ENCODE measurements at regions not wholly inside any gene's neighbourhood (a gene's known extent, or its start where the extent isn't known, plus 50 kb on each side); places are given as distances from the start of the nearest gene placed in this dataset.
A peak's percentile ranks its signal among the peaks of the same experiment; 100 is the strongest.

- no peak for DNase-seq
- in situ Hi-C loops (cut with MboI; ENCODE audit: low pct_unique_long_range_greater_than_20kb, low sequenced_read_pairs) = no loop called here
These were observed 578.9 kb downstream of the PLPP3 start for GRCh38 chr1:56000424-56000823.

- no peak for DNase-seq
These were observed 581.8 kb downstream of the PLPP3 start for GRCh38 chr1:55997536-55997935.

GRCh38 chr1:55993646-55994318 is 585.6 kb downstream of the PLPP3 start:
- no peak for DNase-seq
- in situ Hi-C loops (cut with MboI; ENCODE audit: low pct_unique_long_range_greater_than_20kb, low sequenced_read_pairs) = no loop called here

More at GRCh38 chr1:55997536-55997935, 581.8 kb downstream of the PLPP3 start:
- in situ Hi-C loops (cut with MboI; ENCODE audit: low pct_unique_long_range_greater_than_20kb, low sequenced_read_pairs) = no loop called here

GRCh38 chr1:55990007-55990406 is 589.4 kb downstream of the PLPP3 start:
- DNase-seq = no peak

DNA sequence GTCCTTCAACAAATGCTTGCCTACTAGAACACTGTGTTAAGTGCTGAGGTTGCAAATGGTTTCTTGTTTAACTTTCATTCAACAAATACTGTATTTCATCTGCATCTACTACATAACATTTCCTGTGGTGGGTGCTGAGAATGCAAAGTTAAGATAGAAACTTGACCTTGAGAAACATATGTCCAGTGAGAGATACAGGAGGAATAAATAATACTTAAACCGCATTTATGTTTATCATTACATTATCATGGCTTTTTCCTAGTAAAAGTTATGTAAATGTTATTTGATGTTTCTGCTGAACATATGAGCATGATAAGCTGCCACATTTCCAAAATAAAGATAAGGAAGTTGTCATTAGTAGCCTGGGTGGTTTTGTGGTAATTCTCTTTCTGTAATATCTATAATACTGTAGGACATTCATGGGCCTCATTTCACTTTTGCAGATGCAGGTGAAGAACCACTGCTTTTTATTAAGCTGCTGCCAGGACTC is 590.4 kb downstream of the PLPP3 start:
- DNase-seq = no peak

More at GRCh38 chr1:55990007-55990406, 589.4 kb downstream of the PLPP3 start:
- in situ Hi-C loops (cut with MboI; ENCODE audit: low pct_unique_long_range_greater_than_20kb, low sequenced_read_pairs) = no loop called here

DNA sequence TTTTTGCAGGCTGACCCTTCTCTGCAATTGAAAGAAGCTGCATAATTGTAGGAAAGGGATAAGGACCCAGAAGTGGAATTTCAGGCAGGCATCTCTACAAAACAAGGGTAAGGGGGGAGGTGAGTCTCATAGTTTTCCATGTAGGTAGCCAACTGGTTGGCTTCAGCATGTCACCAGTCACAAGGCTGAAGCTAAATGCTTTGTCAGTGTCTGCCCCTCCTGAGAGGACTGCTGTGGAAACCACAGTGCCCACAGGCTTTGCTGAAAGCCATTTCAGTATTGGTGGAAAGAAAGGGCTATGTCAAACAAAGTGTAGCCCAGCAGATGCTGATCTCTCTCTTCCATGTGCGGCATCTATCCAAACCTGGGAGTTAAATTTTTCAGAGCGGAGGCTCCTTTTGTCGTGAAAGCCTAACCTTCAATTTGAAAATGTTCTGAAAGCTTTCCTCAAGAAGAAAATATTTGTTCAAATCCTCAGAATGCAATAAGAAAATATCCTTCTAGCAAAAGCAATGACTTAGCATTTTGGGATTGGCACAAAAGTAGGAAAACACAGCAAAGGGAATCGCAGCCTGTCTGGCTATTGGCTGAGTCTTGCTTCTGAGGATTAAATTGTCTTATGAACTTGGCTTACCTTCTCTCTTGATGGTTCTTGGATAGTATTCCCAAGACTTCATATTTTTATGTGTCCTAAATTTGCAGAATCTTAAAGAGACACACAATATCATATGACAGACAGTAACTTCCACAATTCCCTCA is 591.7 kb downstream of the PLPP3 start:
- no peak for DNase-seq
- in situ Hi-C loops (cut with MboI; ENCODE audit: low pct_unique_long_range_greater_than_20kb, low sequenced_read_pairs) = no loop called here

More for the DNA sequence above, 590.4 kb downstream of the PLPP3 start:
- in situ Hi-C loops (cut with MboI; ENCODE audit: low pct_unique_long_range_greater_than_20kb, low sequenced_read_pairs) = no loop called here

GRCh38 chr1:55986003-55986402 is 593.4 kb downstream of the PLPP3 start:
- in situ Hi-C loops (cut with MboI; ENCODE audit: low pct_unique_long_range_greater_than_20kb, low sequenced_read_pairs) = no loop called here
- no peak for DNase-seq

- in situ Hi-C loops (cut with MboI; ENCODE audit: low pct_unique_long_range_greater_than_20kb, low sequenced_read_pairs) = no loop called here
- no peak for DNase-seq
These were observed 598.2 kb downstream of the PLPP3 start for GRCh38 chr1:55981010-55981650.

GRCh38 chr1:55980582-55980981 is 598.8 kb downstream of the PLPP3 start:
- DNase-seq = no peak
- in situ Hi-C loops (cut with MboI; ENCODE audit: low pct_unique_long_range_greater_than_20kb, low sequenced_read_pairs) = no loop called here

DNA sequence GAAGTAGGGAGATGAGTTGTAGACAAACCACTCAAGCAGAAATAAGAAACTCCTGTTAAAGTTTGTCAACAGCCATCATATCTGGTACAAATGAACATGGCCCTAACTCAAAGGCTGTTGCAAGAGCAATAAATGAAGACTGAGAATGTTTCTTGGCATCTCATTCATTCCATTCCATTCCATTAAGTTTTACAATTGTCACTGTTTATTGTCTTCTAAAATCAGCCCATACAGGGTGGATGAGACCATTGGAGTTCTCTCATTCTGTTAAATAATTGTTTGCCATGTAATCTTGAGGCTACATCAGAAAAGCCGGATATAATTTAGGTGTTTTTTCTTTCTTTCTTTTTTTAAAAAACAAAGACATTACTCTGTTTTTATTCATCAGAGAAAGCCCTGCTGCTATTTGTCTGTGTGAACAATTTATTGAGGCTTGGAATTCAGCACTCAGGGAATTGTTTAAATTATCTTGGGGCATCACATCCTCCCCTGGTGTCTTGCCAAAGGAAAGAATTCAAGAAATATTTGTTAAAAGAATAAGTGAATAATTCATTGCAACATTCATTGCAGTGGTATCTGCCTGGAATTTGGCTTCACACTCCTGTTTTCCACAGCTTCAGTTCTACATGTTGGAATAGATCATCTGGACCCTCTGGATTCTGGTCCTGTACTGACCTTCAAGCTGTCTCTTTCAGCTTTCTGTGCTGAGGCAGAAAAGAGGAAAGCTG is 604.5 kb downstream of the PLPP3 start:
- DNase-seq = no peak
- in situ Hi-C loops (cut with MboI; ENCODE audit: low pct_unique_long_range_greater_than_20kb, low sequenced_read_pairs) = no loop called here

GRCh38 chr1:55970526-55971110 is 608.7 kb downstream of the PLPP3 start:
- in situ Hi-C loops (cut with MboI; ENCODE audit: low pct_unique_long_range_greater_than_20kb, low sequenced_read_pairs) = no loop called here
- no peak for DNase-seq

DNA sequence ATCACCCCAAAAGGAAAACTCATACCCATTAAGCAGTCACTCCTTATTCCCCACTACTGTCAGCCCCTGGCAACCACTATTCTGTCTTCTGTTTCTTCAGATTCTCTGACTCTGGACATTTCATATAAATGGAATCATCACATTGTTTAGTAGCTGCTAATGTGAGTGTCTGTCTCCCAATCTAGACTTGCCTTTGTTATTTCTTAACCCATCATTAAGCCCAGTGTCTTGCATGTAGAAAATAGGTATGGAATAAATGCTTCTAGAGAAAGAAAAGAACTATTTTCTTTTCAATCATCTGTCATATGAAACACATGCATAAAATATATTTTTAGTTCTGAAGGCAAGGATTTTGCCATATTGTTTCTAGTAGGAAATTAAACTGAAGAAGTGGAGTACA is 610.0 kb downstream of the PLPP3 start:
- DNase-seq = no peak
- in situ Hi-C loops (cut with MboI; ENCODE audit: low pct_unique_long_range_greater_than_20kb, low sequenced_read_pairs) = no loop called here

DNA sequence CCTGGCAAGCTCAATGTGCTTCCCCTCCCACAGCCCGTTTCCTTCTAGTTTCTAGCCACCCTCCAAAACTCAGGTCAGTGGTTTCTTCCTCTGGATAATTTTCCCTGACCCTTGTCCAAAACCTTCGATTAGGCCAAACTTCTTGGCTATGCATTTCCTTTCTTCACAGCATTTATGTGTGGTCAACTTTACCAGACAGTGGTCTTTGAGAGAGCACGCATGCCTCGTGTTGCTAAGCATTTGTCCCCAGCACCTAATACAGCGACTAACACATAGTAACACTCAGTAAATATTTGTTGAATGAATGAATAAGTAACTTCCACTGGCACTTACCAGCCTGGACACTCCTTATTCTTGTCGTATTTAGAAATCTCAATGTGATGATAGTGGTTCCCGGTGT is 610.7 kb downstream of the PLPP3 start:
- in situ Hi-C loops (cut with MboI; ENCODE audit: low pct_unique_long_range_greater_than_20kb, low sequenced_read_pairs) = no loop called here
- DNase-seq = no peak

- peak; percentile 13 for DNase-seq
- in situ Hi-C loops (cut with MboI; ENCODE audit: low pct_unique_long_range_greater_than_20kb, low sequenced_read_pairs) = no loop called here
These were observed 613.3 kb downstream of the PLPP3 start for GRCh38 chr1:55965981-55966461.

GRCh38 chr1:55962472-55962871 is 616.9 kb downstream of the PLPP3 start:
- in situ Hi-C loops (cut with MboI; ENCODE audit: low pct_unique_long_range_greater_than_20kb, low sequenced_read_pairs) = no loop called here
- no peak for DNase-seq

GRCh38 chr1:55959136-55959548 is 620.2 kb downstream of the PLPP3 start:
- in situ Hi-C loops (cut with MboI; ENCODE audit: low pct_unique_long_range_greater_than_20kb, low sequenced_read_pairs) = no loop called here
- DNase-seq = no peak

GRCh38 chr1:55958498-55958897 is 620.9 kb downstream of the PLPP3 start:
- DNase-seq = no peak
- in situ Hi-C loops (cut with MboI; ENCODE audit: low pct_unique_long_range_greater_than_20kb, low sequenced_read_pairs) = no loop called here

DNA sequence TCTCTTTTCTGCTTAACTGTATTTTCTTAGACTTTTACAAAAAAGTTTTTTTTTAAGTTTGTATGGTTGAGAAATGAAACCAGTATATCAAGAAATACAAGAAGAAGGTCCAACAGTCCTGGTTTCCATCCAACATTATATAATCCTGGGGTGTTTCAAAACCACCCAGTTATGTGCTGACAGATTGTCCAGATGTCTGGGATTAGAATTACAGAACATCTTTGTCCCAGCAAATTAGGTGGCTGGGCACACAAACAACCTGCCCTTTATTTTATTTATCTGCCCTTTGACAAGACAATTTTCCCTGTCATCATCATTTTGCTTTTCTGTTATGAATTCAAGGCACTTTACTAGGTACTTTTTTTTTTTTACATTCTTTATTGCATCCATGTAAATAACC is 622.1 kb downstream of the PLPP3 start:
- no peak for DNase-seq
- in situ Hi-C loops (cut with MboI; ENCODE audit: low pct_unique_long_range_greater_than_20kb, low sequenced_read_pairs) = no loop called here

- DNase-seq = no peak
- in situ Hi-C loops (cut with MboI; ENCODE audit: low pct_unique_long_range_greater_than_20kb, low sequenced_read_pairs) = no loop called here
These were observed 624.2 kb downstream of the PLPP3 start for GRCh38 chr1:55955016-55955621.
